HG03095 (cell line): ENCODE measurements at regions not wholly inside any gene's neighbourhood (a gene's known extent, or its start where the extent isn't known, plus 50 kb on each side); places are given as distances from the start of the nearest gene placed in this dataset.
"Not testable (repeated sequence)": the region's sequence is repeated elsewhere in the genome, so short reads cannot be mapped to it uniquely, and the experiment has no call there.

Experiments
- ATAC-seq: cut with Tn5 transposase; IDR thresholded peaks from one replicate; pipeline ENCODE4 v1.9.1; 2021; ENCODE audit warnings: moderate library complexity; ENCODE audit not compliant: unreplicated experiment

- not testable (repeated sequence) for ATAC-seq
Measured at GRCh38 chr3:35296944-35297343, 342.4 kb upstream of the ARPP21 start.

GRCh38 chr3:35305406-35305805 lies 333.9 kb upstream of the ARPP21 start:
- no peak for ATAC-seq

DNA sequence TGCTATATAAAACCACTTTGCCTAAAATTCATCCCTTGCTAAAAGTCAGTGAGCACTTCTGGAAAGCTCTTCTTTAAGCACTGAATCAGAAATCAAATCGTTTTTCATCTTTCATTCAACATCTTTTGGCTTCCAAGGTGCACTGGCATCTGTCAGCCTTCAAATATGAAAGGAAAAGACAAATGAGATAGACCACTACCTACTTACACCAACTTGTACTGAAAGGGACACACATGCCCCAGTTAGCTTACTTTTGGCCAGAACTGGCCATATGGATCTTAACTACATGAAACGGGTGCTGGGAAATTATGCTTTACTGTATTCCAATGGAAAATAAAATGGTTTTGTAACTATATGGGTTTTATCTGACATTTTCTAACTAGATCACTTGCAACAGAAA lies 332.0 kb upstream of the ARPP21 start:
- no peak for ATAC-seq

DNA sequence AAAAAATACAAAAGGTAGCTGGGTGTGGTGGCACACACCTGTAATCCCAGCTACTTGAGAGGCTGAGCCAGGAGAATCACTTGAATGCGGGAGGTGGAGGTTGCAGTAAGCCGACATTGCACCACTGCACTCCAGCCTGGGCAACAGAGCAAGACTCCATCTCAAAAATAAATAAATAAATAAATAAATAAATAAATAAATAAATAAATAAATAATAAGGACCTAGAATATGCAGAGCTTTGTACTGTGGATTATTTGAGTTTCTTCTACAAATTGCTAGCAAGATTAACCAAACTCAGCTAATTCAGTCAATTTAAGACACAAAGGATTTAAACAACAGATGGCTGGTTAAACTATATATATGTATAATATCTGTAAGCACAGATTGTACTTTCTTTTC lies 322.5 kb upstream of the ARPP21 start:
- ATAC-seq: not testable (repeated sequence)

DNA sequence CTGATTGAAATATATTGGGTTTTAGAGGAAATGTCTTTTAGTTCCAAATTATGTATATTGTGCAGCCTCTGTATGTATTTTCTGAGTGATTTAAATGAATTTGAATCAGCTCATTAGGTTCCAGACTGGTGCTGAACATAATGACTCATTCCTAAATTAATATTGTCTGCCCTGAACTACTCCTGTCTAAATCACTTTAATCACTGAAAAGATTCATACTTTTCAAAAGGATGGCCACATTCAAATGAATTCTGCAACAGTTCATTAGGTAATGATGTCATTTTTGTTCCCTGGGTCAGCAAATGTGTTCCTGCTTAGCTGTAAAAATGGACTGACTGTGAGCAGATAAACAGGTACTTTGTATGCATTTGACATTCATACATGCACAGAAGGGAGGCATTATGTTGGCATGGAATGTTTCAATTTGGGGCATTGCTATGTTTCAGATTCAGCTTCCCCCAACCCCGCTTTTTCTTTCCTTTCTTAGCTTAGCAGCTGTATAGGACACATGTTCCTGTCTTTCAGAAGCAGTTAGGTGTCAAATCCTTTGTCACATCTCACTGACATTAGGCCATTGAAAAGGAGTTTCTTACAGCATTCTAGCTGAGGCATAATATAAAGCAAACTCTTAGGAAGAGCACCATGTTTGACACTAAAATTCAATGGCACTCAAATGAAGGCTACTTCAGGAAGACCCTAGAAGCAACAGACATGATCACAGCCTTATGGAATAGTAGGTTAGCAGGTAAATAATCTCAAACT lies 318.5 kb upstream of the ARPP21 start:
- ATAC-seq: no peak

DNA sequence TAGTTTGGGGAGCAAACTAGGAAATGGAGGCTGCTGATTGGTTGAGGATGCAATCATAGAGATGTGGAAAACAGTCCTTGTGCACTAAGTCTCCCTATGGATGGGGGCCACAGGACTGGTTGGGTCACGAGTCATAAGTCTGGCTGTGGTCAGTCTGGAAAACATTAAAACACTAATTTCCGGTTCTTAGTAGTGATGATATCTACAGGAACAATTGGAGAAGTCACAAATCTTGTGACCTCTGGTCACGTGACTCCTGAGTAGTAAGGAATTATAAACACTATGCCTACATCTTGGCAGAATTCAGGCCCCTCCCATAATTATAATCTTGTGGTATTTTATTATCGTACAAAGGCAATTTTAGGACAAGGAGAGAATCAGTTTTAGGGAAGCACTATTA lies 317.3 kb upstream of the ARPP21 start:
- ATAC-seq: no peak

DNA sequence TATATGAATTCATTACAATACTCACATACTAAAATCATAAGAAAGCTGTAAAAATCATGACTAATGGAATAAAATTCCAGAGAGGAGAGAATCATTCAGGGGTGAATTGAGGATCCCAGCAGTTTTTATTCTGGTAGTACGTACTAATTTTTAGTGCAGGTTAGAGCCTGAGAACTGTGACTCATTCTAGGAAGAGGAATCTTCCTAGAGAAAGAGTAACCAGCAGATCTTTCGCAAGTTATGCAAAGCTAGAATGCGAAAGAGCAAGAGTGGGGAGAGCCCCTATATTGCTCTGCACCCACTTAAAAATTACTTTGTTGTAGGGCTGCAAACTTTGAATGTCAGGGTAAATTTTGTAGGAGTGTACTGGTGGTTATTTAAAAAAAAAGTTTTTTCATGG lies 303.6 kb upstream of the ARPP21 start:
- ATAC-seq: no peak

DNA sequence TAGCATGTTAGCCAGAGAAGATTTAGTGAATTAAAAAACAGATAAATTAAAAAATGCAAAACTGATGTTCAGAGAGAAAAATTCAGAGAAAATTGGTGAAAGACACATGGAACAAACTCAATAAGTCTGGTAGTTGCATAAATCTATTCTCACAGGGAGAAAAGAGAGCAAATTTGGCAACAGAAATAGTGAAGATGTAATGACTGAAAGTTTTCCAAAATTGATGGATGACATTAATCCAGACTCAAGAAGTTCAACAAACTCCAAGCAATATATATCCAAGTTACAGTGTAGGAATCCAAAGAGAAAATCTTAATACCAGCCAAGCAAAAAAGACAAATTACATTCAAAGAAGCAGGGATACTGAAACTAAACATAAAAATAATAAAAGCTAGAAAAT lies 302.7 kb upstream of the ARPP21 start:
- no peak for ATAC-seq

DNA sequence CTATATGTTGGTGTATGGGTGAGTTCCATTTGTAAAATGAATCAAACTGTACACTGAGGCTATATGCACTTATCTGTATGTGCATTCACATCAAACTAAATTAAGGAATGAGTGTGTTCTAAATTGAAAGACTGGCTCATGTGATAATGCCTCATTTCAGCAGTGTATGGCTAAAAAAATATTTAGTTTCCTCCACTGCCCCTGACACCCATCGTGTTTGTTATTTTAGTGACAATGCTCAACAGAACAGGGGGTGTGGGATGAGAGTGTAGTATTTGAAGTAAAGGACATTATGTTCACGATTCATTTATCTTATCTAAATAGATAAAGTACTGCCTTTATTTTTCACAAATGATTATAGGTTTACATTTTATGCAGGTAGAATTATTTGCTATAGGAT lies 301.1 kb upstream of the ARPP21 start:
- no peak for ATAC-seq

- ATAC-seq: no peak
Measured at GRCh38 chr3:35380196-35380595, 259.1 kb upstream of the ARPP21 start.

- no peak for ATAC-seq
Measured at GRCh38 chr3:35383216-35383615, 256.1 kb upstream of the ARPP21 start.

DNA sequence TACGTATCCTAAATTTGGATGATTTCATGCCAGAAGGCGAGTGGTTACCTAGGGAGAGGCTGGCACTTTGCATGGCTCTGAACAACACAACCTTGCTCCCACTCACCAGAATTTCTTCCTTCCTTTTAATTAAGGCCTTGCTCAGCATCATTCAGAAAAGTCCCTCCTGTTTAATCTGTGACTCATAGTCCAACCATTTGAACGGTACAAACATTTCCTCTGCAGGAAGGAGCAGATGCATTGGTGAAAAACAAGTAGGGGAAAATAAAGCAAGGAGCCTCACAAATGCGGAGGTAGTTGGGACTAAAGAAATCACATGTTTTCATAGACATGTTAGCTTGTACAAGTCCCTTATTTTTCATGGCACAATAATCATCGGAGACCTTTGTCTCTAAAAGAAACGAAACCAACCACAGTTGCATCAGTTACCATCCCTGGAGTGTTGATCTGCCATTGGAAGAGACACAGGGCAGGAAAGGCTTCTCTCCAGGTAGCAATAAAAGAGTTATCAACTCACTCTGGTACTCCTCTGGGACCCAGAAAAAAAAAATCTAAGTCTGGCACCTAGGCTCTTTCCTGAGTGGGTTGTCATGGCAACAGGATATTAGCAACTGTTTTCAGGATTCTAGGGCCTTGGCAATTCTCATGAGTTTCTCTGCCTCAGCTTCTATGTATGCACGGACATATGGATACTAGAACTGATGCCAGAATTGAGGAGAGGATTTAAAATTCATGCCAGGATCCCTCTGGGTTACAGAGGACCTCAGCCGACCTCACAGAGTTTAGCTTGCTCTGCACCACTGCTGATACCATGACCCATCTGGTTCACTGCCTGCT lies 255.4 kb upstream of the ARPP21 start:
- ATAC-seq: no peak

GRCh38 chr3:35385271-35385670 lies 254.1 kb upstream of the ARPP21 start:
- ATAC-seq: no peak

GRCh38 chr3:35389907-35390306 lies 249.4 kb upstream of the ARPP21 start:
- no peak for ATAC-seq

DNA sequence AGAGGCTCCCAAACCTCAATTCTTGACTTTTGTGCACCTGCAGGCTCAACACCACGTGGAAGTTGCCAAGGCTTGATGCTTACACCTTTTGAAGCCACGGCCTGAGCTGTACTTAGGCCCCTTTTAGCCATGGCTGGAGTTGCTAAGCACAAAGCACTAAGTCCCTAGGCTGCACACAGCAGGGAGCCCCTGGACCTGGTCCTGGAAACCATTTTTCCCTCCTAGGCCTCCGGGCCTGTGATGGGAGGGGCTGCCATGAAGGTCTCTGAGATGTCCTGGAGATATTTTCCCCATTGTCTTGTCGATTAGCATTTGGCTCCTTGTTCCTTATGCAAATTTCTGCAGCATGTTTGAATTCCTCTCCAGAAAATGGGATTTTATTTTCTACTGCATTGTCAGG lies 247.1 kb upstream of the ARPP21 start:
- no peak for ATAC-seq

- no peak for ATAC-seq
Measured at GRCh38 chr3:35393901-35394799, 245.2 kb upstream of the ARPP21 start.

DNA sequence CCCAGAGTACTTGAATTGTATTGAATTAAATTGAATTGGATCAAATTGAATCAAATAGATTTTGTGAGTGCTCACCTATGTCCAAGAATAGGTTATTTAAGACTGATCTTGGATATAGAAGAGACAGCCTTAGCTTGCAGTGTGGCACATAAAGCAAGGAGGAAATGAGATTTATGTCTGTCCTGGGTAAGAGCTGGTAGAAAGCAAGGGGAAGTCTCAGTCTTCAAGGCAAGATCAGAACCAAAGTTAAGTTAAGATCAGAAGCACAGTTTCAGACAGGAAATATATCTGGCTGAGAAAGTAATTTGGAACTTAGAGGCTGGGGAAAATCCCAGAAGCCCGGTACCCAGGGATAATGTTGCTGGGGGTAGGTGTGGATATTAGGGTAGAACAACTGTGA lies 244.4 kb upstream of the ARPP21 start:
- no peak for ATAC-seq

DNA sequence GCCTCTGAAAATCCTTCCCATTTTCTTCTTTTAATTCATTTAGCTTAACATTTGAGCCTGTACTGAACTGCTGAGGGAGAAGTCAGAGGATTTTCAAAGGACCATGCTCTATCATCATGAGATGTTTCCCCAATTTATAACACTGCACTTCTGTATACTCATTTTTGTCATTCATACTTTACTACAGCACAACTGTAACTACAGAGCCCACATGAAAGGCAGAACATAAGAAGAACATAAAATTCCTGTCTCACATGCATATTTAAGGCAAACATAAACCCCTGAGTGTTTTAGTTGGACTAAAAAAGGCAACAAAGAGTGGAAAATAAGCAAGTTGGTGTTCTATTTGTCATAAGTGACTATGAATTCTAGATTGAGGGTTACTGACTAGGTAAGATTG lies 237.7 kb upstream of the ARPP21 start:
- no peak for ATAC-seq

GRCh38 chr3:35404571-35404970 lies 234.8 kb upstream of the ARPP21 start:
- ATAC-seq: no peak

DNA sequence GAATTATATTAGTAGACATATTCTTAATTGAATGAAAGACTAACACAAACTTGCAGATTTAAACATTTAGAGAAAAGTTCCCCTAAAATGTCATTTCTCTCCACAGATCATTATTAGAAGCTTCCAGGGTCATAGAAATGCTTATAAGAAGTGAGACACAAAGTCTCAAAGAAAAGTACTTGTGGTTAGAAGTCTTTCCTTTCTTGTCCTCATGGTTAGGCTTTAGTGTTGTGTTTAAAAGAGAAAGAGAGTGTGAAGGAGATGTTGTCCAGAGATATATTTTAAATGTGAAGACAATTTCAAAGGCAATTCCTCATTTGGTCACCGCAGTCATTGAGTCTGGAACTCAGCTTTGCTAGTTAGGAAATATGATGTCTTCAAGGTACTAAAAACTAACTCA lies 230.4 kb upstream of the ARPP21 start:
- ATAC-seq: no peak

- no peak for ATAC-seq
Measured at GRCh38 chr3:35409991-35410390, 229.3 kb upstream of the ARPP21 start.
